ENCODE measurements at regions not wholly inside any gene's neighbourhood (a gene's known extent, or its start where the extent isn't known, plus 50 kb on each side); places are given as distances from the start of the nearest gene placed in this dataset.

DNA sequence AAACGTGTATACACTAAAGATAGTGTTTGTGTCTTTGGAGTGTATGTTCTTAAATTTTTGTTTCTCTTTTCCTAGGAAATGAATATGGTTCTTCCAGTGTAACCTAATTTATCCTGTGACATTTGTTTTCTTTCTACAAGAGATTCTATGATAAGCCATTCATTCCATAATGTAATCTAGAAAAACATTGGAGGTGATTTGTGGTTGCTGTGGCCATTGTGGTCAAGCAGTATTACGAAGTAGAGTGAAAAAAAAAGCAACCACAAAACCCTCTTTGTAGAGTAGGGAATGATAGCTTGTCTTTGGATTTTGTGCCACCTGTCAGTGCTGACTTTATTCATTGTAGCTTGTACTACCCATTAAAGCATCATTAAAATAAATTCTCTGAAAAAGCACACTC, 1209.6 kb downstream of the ZPLD1 start:
- in situ Hi-C loops (cut with HindIII; ENCODE audit: low pct_unique_long_range_greater_than_20kb, low sequenced_read_pairs) (no loop called here), intact Hi-C loops (cut with micrococcal nuclease; ENCODE audit: unreplicated experiment) (no loop called here)
- Histone ChIP-seq H3K27me3 (ENCODE audit: control insufficient read depth, insufficient read depth, low read length) (no peaks in the 10 kb centered on the region), H3K4me3 (ENCODE audit: low read depth in 2 of 2, low read length in 2 of 2) (no peak overlapping the region), H3K36me3 (ENCODE audit: control insufficient read depth, insufficient read depth, low read length) (no peaks in the 10 kb centered on the region), H3K9me3 (ENCODE audit: control insufficient read depth, insufficient read depth, low read depth, low read length) (no peaks in the 10 kb centered on the region), H3K27ac (ENCODE audit: low read length) (no peak overlapping the region), H3K4me1 (ENCODE audit: control insufficient read depth, insufficient read depth, low read length) (no peaks in the 10 kb centered on the region)
- CTCF ChIA-PET: no interaction called here
- POLR2A ChIA-PET: no interaction called here
- TF ChIP-seq CTCF (IDR thresholded peaks at IDR 0.05) (no peak), TCF7L2 (IDR thresholded peaks at IDR 0.05; ENCODE audit: low read depth, low read length) (no peak), POLR2AphosphoS5 (IDR thresholded peaks at IDR 0.05; ENCODE audit: low read depth, low read length) (no peak), SIN3A (IDR thresholded peaks at IDR 0.05; ENCODE audit: borderline replicate concordance, insufficient read depth, low read depth, low read length) (no peak)
- TF ChIP-seq, protein P1, sequence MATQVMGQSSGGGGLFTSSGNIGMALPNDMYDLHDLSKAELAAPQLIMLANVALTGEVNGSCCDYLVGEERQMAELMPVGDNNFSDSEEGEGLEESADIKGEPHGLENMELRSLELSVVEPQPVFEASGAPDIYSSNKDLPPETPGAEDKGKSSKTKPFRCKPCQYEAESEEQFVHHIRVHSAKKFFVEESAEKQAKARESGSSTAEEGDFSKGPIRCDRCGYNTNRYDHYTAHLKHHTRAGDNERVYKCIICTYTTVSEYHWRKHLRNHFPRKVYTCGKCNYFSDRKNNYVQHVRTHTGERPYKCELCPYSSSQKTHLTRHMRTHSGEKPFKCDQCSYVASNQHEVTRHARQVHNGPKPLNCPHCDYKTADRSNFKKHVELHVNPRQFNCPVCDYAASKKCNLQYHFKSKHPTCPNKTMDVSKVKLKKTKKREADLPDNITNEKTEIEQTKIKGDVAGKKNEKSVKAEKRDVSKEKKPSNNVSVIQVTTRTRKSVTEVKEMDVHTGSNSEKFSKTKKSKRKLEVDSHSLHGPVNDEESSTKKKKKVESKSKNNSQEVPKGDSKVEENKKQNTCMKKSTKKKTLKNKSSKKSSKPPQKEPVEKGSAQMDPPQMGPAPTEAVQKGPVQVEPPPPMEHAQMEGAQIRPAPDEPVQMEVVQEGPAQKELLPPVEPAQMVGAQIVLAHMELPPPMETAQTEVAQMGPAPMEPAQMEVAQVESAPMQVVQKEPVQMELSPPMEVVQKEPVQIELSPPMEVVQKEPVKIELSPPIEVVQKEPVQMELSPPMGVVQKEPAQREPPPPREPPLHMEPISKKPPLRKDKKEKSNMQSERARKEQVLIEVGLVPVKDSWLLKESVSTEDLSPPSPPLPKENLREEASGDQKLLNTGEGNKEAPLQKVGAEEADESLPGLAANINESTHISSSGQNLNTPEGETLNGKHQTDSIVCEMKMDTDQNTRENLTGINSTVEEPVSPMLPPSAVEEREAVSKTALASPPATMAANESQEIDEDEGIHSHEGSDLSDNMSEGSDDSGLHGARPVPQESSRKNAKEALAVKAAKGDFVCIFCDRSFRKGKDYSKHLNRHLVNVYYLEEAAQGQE (IDR thresholded peaks at IDR 0.05; ENCODE audit: insufficient read depth in 1 of 2, low read depth in 2 of 2, low read length in 1 of 2): no peak
- ATAC-seq (no peak), DNase-seq (ENCODE audit: low read depth, low spot score) (no peak)
- BruUV-seq (replicated peaks): no TSS peak

DNA sequence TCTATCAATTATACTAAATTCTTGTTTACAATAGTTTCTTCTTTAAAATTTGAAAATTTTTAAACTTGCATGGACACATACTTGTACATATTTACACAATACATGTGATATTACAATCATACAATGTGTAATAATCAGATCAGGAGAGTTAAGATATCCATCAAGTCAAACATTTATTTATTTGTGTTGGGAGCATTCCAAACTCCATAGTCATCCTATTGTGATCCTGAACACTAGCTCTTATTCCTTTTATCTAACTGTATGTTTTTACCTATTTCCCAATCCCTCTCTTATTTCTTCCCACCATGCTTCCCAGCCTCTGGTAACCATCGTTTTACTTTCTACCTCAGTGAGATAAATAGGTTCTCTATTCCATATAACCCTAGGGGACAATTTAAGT, 1219.2 kb downstream of the ZPLD1 start:
- Histone ChIP-seq H3K27me3 (ENCODE audit: control insufficient read depth, insufficient read depth, low read length) (no peaks in the 10 kb centered on the region), H3K4me1 (ENCODE audit: control insufficient read depth, insufficient read depth, low read length) (no peaks in the 10 kb centered on the region), H3K4me3 (ENCODE audit: low read depth in 2 of 2, low read length in 2 of 2) (no peak overlapping the region), H3K36me3 (ENCODE audit: control insufficient read depth, insufficient read depth, low read length) (no peaks in the 10 kb centered on the region), H3K27ac (ENCODE audit: low read length) (no peak overlapping the region), H3K9me3 (ENCODE audit: control insufficient read depth, insufficient read depth, low read depth, low read length) (no peaks in the 10 kb centered on the region)
- BruUV-seq (replicated peaks): no TSS peak
- in situ Hi-C loops (cut with HindIII; ENCODE audit: low pct_unique_long_range_greater_than_20kb, low sequenced_read_pairs) (no loop called here), intact Hi-C loops (cut with micrococcal nuclease; ENCODE audit: unreplicated experiment) (no loop called here)
- no peak for TF ChIP-seq CTCF (IDR thresholded peaks at IDR 0.05)
- no peak for TF ChIP-seq TCF7L2 (IDR thresholded peaks at IDR 0.05; ENCODE audit: low read depth, low read length)
- TF ChIP-seq, protein P1 (IDR thresholded peaks at IDR 0.05; ENCODE audit: insufficient read depth in 1 of 2, low read depth in 2 of 2, low read length in 1 of 2): no peak
- TF ChIP-seq SIN3A (IDR thresholded peaks at IDR 0.05; ENCODE audit: borderline replicate concordance, insufficient read depth, low read depth, low read length): no peak
- TF ChIP-seq POLR2AphosphoS5 (IDR thresholded peaks at IDR 0.05; ENCODE audit: low read depth, low read length): no peak
- POLR2A ChIA-PET: no interaction called here
- CTCF ChIA-PET: no interaction called here
- ATAC-seq: no peak
- DNase-seq (ENCODE audit: low read depth, low spot score): no peak
